GM12878 (cell line): ENCODE measurements at regions not wholly inside any gene's neighbourhood (a gene's known extent, or its start where the extent isn't known, plus 50 kb on each side); places are given as distances from the start of the nearest gene placed in this dataset.

ENCODE experiments used
- ATAC-seq: fragments of 200-7000 bp; cut with Tn5 transposase; 3 replicates; pipeline ENCODE4 v1.9.1; 2020; ENCODE audit warnings: mild to moderate bottlenecking, moderate library complexity
- BruUV-seq: library from RNA; stranded (reverse); fragments of 400-500 nt; replicated peaks from 2 replicates; lab custom pipeline; 2021; lab: Mats Ljungman, UMichigan
- CTCF ChIA-PET: fragments of 300-600 bp; sonication (Branson Sonifier 250); formaldehyde crosslinking; extraction: SDS; loops from one replicate; lab custom pipeline; 2021; ENCODE audit warnings: inconsistent platforms; lab: Yijun Ruan, JAX
- POLR2A ChIA-PET: fragments of 350-600 bp; formaldehyde crosslinking; extraction: SDS; loops from one replicate; lab custom pipeline; 2021; ENCODE audit warnings: inconsistent platforms; lab: Charles Lee
- RAD21 ChIA-PET: fragments of 300-600 bp; sonication (Branson Sonifier 250); formaldehyde crosslinking; loops from one replicate; lab custom pipeline; 2023; ENCODE audit warnings: antibody characterized with exemption; ENCODE audit not compliant: unreplicated experiment; lab: Charles Lee
- SMC1A ChIA-PET: fragments of 300-600 bp; sonication (Branson Sonifier 250); formaldehyde crosslinking; loops from one replicate; lab custom pipeline; 2023; ENCODE audit not compliant: unreplicated experiment, uncharacterized antibody; lab: Charles Lee
- DNase-seq: peaks from one replicate; pipeline ENCODE4 v3.0.0-alpha.2; 2011; ENCODE audit warnings: low read depth, low spot score
- FAIRE-seq: peaks from 3 replicates; lab custom pipeline; 2011; peaks lifted over from hg19 to GRCh38; lab: Jason Lieb, UNC
- H2AFZ ChIP-seq: 2 replicates; pipeline ENCODE4 v1.6.0; 2011; ENCODE audit warnings: low read depth, low read length, control low read depth; ENCODE audit not compliant: control insufficient read depth
- H3K27ac ChIP-seq: 2 replicates; pipeline ENCODE4 v1.5.1; 2011; ENCODE audit warnings: control low read depth; ENCODE audit not compliant: control insufficient read depth, insufficient read depth
- H3K27me3 ChIP-seq, 2 experiments: replicated peaks in 1 of 2; 2 replicates each; pipeline versions ENCODE4 v1.6.0 to v1.6.1; 2011; ENCODE audit warnings: low read length in 1 of 2; ENCODE audit not compliant: control insufficient read depth in 2 of 2, insufficient read depth in 2 of 2
- H3K36me3 ChIP-seq, 2 experiments: 2 replicates each; pipeline ENCODE4 v1.5.1; 2011; ENCODE audit warnings: low read length in 1 of 2; ENCODE audit not compliant: control insufficient read depth in 2 of 2, insufficient read depth in 2 of 2
- H3K4me1 ChIP-seq: 2 replicates; pipeline ENCODE4 v1.6.1; 2011; ENCODE audit warnings: mild to moderate bottlenecking, low read length, moderate library complexity, mixed read lengths; ENCODE audit not compliant: control insufficient read depth, insufficient read depth
- H3K4me2 ChIP-seq: 2 replicates; pipeline ENCODE4 v1.6.0; 2011; ENCODE audit warnings: control low read depth; ENCODE audit not compliant: control insufficient read depth, insufficient read depth
- H3K4me3 ChIP-seq: fragments of 200-600 bp; sonication (generic); 2 replicates; pipeline ENCODE4 v1.5.1; 2016
- H3K79me2 ChIP-seq: 2 replicates; pipeline ENCODE4 v1.6.0; 2011; ENCODE audit warnings: low read length; ENCODE audit not compliant: control insufficient read depth, insufficient read depth
- H3K9ac ChIP-seq: 2 replicates; pipeline ENCODE4 v1.8.0; 2011; ENCODE audit warnings: low read length, control low read depth, mixed read lengths; ENCODE audit not compliant: control insufficient read depth, insufficient read depth
- H3K9me3 ChIP-seq: replicated peaks from 3 replicates; pipeline ENCODE4 v1.5.1; 2011; ENCODE audit warnings: mild to moderate bottlenecking, low read length; ENCODE audit not compliant: control insufficient read depth, insufficient read depth
- H4K20me1 ChIP-seq: 2 replicates; pipeline ENCODE4 v1.6.0; 2011; ENCODE audit not compliant: control insufficient read depth, insufficient read depth
- NBN ChIP-seq: fragments of 450-650 bp; IDR thresholded peaks from 2 replicates; pipeline ENCODE4 v1.6.1; 2016
- NR2F1 ChIP-seq: fragments of 450-650 bp; conservative IDR thresholded peaks from 2 replicates; pipeline ENCODE4 v1.6.1; 2017; ENCODE audit warnings: mild to moderate bottlenecking
- PRDM15 ChIP-seq: fragments of 450-650 bp; formaldehyde crosslinking; IDR thresholded peaks from 2 replicates; pipeline ENCODE4 v1.4.0; 2020; ENCODE audit warnings: mild to moderate bottlenecking, moderate library complexity
- WGBS: methylation state at CpG from one replicate; pipeline ENCODE4 v1.1.6; 2016; ENCODE audit warnings: low lambda C conversion rate; ENCODE audit not compliant: insufficient replicate concordance, insufficient coverage; ENCODE audit errors: missing lambda C conversion rate; 5-methylcytosine and 5-hydroxymethylcytosine counted together
- in situ Hi-C: fragments of 300-500 bp; cut with MboI; formaldehyde crosslinking; loops from 9 replicates; pipeline ENCODE4 v1.14.3; 2018; ENCODE audit warnings: mixed read lengths
- intact Hi-C: fragments of 100-400 bp; cut with micrococcal nuclease; formaldehyde crosslinking; loops from one replicate; pipeline ENCODE4 v1.14.2; 2022; ENCODE audit not compliant: unreplicated experiment

GRCh38 chr18:2100694-2101213, 470.6 kb downstream of the METTL4 start:
- RAD21 ChIA-PET: interaction anchor here (1.2 kb wide), 1 partner anchor 441 kb away, joined by 5 read pairs; no protein-coding TSS in a partner anchor
- in situ Hi-C loops: no loop called here
- no TSS peak for BruUV-seq

More at GRCh38 chr18:2100694-2101213, 470.6 kb downstream of the METTL4 start:
- TF ChIP-seq PRDM15 (CRISPR knock-in tag) (no peak), NBN (no peak), NR2F1 (no peak)
- Histone ChIP-seq H3K36me3 (no peaks in the 10 kb centered on the region), H3K27me3 (no peaks in the 10 kb centered on the region; a peak in 1 of 4 replicates), H3K27ac (no peak overlapping the region), H3K4me2 (no peak overlapping the region), H3K79me2 (no peaks in the 10 kb centered on the region), H4K20me1 (no peaks in the 10 kb centered on the region), H3K9me3 (no peaks in the 10 kb centered on the region), H2AFZ (no peak overlapping the region), H3K9ac (no peak overlapping the region), H3K4me3 (no peak overlapping the region), H3K4me1 (no peaks in the 10 kb centered on the region)
- CTCF ChIA-PET: interaction anchor here (1.4 kb wide), 1 partner anchor 9 kb away, joined by 5 read pairs; no protein-coding TSS in a partner anchor
- intact Hi-C loops: loop anchor here (5.0 to 10.0 kb wide), 2 partner anchors 132 to 234 kb away; no protein-coding TSS in a partner anchor
- ATAC-seq: no peak
- SMC1A ChIA-PET: interaction anchor here (3.0 kb wide), 1 partner anchor 441 kb away, joined by 9 read pairs; no protein-coding TSS in a partner anchor
- DNase-seq: no peak
- no peak for FAIRE-seq
- WGBS: 0% methylated on average over 1 of the region's 1 CpG
- POLR2A ChIA-PET: no interaction called here
